Fibroblast of skin of right biceps (primary cell): ENCODE measurements at regions not wholly inside any gene's neighbourhood (a gene's known extent, or its start where the extent isn't known, plus 50 kb on each side); places are given as distances from the start of the nearest gene placed in this dataset.
A peak's percentile ranks its signal among the peaks of the same experiment; 100 is the strongest.

Experiments
- DNase-seq: peaks from one replicate; pipeline ENCODE4 v3.0.0-alpha.2; 2013

DNA sequence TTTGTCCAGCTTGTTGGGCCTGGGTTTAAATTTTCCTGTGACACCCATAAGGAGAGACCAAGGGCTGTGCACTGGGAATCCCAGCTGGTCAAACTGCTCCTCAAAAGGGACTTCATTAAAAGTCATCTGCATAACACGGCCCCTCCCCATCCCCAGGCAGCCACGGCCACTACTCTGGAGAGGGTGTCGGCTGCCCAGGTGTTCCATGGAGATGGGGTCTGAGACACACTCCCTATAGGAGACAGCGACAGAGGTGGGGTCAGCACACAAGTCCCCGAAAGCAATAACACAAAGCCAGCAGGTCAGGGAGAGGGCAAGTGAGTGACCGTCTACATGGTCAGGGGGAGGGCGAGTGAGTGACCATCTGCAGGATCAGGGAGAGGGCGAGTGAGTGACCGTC is 75.6 kb upstream of the BCL11B start:
- no peak for DNase-seq

DNA sequence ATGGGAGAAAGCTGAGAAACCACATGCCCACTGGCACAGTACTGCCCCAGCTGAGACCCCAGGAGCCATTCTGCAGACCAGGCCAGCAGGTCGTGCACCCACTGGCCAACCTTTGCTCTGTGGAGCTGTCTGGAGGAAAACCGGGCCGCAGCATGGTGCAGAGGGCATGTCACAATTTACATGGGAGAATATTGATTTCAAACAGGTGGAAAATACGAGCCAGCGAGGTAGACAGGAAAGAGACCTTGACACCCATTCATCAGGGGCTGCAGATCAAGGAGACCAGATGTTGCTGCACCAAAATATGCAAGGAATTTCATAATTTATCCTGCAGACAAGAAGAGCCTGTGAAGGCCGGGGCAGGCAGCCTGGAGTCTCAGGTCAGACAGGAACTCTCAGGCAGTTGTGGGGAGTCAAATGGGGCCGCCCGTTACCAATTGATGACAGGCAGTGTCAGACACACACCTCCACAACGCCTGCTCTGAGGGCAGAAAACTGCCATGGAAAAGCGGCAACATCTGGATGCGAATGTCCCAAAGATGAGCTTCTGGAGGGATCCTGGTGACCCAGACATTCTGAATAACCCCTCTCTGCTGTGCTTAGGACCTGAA is 74.6 kb upstream of the BCL11B start:
- DNase-seq = no peak

DNA sequence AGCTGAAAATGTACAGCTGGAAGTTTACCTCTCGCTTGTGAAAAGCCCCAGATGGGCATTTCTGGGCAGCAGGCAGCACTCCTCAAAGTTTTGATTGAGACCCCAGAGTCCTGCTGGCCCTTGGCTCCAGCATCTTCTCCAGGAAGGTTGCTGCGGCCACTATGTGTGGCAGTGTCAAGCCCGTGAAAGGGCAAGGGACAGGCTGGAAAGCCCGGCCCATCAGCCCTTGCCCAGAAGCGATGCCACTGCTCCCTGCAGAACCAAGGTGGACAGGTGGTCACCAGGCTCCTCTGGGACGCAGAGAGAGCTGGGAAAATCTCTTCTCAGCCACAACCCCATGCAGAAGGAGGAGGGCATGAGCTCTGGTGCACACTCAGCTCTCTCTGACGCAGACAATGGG is 73.5 kb upstream of the BCL11B start:
- no peak for DNase-seq

DNA sequence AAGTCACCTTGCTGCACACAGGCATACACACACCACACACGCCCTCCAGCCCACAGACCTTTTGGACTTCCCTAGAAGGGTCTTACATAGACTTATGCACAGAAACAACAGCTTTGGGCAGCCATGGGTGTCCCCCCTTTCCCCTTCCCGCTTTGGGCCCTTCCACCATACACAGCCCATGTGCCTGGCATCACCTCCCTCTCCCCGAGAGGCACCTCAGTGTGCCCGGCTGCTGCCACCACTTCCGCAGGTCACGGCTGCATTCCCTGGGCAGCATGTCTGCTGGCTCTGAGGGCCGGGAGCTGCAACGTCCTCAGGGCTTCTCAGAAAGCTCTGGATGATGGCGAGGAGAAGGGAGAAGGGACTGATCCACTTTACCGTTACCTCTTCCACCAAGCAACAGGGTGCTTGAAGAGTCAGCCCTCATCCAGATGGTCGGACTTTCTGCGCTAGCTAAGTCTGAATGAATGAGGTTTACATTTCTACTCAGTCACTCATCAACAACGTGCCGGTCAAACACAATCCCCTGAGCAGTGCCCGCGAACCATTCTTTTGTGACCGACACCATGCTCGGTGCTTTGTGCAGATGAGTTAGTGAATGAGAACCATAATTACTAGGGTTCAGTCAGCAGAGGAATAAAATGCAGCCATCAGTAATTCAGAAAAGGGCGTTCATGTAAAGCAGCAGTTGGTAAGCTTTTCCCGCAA is 72.2 kb upstream of the BCL11B start:
- DNase-seq = no peak

DNA sequence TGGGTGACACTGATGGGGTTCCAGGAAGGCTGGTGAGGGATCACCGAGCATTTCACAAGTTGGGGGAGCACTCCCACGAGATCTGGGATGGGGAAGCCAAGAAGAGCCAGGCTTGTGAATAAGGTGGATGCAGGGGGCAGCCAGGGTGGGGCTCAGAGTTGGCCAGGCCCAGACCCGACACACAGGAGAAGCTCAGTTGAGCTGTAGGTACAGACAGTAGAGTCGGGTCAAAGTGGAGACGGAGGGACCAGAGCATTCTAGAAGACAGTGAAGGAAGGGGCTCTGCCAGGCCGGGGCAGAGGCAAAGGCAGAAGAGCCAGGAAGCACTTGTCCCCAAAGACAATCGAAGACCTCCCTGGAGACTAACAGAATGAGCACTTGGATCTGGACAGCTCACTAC is 70.9 kb upstream of the BCL11B start:
- no peak for DNase-seq

DNA sequence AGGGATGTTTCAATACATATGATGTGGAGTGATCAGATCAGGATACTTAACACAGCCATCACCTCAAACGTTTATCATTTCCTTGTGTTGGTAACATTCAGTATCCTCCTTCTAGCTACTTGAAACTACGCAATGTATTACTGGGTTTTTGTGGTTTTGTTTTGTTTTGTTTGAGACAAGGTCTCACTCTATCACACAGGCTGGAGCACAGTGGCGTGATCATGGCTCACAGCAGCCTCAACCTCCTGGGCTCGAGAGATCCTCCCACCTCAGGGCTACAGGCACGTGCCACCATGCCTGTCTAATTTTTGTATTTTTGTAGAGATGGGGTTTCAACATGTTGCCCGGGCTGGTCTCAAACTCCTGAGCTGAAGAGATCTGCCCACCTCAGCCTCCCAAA is 70.2 kb upstream of the BCL11B start:
- DNase-seq = no peak

DNA sequence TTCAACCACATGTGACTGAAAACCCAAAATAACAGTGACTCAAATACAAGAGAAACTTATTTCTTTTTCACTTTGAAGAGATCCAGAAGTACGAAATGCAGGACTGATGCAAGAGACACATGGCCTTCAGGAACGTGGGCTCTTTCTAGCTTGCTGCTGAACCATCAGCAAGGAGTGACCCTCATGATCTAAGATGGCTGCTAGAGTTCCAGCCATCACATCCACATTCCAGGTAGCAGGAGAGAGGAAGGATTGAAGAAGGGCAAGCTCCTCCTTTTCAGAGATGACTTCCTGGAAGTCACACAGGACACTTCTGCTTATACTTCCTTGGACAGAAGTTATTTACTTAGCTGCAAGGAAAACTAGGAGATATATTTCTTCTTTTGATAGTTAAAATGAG is 67.6 kb upstream of the BCL11B start:
- no peak for DNase-seq

DNA sequence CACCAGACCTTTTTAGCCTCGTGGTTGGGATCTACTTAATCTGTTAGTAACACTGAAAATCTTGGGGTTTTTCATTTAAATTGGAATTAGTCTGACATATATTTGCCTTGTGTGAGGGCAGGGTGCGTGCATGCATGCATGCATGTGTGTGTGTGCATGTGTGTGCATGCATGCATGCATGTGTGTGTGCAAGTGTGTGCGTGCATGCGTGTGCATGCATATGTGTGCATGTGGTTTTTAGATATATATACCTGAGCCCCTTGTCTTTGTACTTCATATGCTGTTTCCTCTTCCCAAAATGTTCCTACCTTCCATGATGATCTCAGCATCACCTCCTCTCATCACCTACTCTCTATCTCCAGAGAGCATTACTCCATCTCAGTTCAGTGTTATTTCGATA is 66.3 kb upstream of the BCL11B start:
- DNase-seq = no peak

DNA sequence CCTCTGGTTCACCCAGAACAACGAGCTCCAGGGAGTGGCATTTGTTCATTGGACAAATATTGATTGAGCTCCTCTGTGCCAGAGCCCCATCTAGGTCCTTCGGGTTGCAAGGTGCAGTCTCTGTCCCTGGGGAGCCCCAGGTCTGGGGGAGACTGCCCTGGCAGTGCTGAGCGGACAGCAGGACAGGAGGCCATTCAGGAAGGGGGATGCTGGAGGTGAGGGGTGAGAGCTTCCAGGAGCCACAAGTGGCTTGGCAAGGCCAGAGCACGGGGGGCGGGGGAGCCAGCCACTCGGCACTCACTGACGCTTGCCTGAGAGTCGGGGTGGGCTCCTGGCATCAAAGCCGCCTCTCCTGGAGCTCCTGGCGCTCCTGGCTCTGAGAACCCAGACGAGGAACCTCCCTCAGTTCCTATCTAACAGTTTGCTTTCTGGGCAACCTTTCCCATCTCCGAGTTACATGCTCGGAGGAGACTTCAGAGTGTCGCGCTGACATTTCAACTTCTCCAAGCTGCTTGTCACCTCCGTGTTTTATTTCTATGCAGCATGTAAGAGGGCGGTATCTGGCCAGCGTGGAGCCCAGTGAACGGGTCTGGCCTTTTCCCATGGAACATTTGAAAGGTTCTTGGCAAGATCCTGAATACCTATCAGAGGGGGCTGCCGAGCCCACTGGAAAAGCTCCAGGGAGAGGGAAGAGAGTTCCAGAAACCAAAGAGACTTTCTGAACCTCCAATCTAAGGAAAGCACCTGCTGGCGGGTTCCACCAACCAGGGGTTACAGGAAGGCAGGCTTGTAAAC is 62.0 kb upstream of the BCL11B start:
- DNase-seq = no peak

DNA sequence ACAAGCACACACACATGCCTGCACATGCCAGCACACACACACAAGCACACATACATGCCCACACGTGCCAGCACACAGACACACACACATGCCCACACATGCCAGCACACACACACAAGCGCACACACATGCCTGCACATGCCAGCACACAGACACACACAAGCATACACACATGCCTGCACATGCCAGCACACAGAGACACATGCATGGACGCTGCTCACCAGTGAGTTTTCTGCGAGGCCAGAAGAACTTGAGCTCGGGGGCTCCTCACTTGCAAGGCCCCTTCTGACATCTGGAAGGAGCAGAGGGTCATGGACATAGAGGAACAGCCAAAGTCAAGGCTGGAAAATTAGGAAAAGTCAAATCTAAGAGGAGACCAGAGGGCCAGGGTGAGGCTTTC is 61.2 kb upstream of the BCL11B start:
- no peak for DNase-seq

DNA sequence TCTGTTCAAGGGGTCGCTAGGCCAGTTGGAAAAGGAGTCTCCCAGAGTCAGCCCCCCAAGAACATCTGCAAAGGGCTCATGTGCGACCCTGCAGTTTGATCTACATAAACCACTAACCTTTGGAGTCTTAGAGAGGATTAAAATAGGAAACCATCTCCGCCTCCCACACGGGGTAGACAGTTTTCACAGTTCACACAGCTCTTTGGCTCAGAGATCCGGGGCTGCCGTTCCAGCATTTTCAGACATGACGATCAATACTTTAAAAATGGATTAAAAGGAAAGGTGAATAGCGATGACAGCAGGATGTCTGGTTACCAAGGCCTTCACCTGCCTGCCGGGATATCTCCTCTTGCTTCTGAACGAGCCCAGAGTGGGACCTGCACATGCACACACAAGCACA is 59.8 kb upstream of the BCL11B start:
- DNase-seq = no peak

DNA sequence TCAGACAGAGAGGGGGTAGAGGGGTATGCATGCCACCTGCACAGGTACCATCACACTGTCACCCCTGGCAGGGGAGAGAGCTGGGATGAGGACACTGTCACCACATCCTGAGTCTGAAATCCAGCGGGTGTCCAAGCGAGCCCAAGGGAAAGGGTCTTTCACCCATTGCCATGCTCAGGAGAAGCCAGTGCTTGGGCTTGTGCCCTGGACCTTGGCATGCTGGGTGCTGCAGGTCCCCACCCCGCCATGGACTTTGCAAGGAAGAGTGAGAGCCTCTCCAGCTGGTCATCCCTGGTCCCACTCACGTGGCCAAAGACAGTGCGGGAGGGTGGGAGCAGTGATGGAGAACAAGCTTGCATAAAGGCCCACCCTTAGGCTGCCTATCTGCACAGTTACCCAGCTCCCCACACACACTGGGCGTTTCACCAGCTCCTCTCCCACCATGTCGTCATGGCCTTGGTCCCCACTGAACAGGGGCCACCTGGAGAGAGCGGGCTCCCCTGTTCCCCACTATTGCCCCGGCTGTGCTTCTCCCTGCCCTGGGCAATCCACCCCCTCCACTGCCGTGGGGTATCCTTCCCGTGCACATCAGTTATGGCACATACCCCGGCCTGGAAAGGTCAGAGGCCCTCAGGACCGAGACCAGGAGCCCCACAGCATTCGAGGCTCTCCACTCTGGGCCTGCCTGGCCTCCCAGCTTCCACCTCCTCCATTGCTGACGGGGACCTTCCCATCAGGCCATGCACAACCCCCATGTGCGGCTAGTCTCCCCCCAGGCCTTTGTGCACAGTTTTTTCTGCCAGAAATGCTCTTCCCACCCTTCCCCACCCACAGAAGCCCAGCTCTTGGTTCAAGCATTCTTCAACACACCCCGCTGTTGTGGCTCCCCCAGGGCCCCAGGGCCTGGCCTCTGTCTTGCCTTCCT is 58.6 kb upstream of the BCL11B start:
- no peak for DNase-seq

DNA sequence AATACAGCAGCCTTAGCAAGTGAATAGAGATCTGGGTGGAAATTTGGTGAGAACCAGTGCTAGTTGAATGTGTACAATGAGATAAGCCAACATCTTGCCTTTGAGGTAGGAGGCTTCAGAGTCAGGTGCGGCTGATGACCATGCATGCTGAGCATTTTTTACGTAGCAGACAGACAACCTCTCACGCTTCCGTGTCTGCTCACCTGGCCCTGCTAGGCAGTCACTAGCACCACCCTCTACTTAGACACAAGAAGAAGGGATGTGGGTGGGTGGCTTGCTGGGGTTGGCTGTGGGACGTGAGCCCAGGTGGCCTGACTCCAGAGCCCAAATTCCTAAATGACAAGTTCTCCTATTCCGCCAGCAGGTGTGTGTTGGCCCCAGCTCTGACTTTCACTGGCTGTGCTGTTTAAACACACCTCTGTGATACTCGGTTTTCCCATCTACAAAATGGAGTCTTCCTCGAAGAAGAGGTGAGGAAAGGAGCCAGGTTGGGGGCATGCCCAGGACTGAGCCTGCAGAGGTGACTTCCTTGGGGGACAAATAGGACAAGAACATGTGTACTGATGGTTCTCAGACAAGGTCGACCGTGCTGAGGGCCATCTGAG is 57.8 kb upstream of the BCL11B start:
- no peak for DNase-seq

DNA sequence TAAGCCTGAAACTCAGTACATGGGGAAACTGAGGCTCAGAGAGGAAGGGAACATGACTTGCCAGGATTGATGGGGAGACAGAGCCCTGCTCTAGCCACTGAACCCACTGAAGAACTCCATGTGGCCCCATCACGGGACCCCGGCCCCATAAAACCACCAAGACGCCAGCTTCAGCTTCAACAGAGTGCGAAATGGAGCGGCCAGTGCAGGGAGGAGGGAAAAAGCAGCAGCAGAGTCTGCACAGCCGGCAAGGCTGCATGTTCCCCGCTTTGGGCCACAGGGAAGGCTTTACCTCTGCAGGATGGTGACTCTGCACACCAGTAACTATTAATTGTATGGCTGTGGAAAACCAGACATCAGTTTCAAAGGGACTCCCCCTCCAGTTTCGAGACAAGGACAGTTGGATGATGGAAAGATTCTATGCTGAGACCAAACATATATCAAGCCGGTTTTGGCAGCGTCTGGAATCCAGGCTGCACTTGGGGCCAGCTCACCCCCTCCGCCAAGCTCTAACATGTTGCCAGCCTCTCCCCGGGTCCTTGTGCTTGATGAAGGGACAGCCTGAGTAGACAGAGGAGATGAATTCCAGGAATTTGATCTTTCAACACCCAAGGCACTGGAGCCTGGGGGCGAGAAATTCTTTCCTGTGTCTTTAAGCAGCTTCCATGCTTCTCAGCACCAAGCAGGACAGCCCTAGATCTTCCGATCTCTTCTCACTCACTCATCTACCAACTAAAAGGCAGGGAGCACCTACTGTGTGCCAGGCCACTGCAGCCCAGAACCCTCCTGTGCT is 55.7 kb upstream of the BCL11B start:
- peak; percentile 41 for DNase-seq

DNA sequence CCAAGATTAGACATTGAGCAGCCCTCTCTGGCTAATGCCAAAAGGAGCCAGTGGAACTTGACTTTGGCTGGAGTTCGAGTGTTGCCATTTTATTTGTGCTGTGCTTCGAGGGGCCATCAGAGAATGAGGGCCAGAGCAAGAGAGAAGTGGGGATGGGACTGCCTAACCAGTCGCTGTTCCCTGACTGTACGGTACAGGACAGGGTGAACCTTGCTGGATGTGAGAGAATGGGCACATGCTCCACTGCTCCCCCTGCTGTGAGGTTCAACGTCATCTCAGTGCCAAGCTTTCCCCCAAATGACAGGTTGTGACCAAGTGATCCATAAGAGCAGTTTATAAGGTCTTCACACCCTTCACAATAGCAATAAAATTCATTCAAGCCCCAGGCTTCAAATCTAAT is 55.1 kb upstream of the BCL11B start:
- DNase-seq = no peak

DNA sequence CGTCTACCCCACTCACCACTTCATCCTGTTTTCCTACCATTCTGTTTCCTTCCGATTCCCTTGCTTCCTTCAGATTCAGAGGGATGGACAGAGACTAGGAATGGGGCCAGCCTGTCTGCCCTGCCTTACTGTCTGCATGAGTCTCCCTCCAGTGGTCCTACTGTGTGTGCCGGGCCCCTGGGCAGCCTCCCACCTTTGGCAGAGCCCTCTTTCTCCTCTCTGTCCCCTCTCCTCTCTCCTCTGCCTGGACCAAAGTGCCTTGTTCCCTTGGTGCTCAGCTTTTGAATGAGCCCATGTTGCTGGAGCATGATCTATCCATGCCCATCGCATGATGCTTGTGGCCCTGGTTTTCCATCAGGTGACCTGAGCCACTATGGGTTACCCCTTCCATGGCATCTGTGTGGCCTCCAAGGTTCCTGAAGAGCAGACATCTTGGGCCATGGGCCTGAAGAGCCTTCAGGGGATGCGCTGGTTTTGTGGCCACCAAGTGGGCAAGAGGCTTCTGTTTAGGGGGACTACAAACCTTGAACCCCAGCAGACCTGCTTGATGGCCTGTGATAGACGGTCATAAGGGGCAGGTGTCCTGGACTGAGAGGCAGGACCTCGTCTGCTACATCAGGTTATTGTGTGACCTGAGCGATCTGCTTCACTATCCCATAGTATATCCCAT is 54.2 kb upstream of the BCL11B start:
- no peak for DNase-seq

DNA sequence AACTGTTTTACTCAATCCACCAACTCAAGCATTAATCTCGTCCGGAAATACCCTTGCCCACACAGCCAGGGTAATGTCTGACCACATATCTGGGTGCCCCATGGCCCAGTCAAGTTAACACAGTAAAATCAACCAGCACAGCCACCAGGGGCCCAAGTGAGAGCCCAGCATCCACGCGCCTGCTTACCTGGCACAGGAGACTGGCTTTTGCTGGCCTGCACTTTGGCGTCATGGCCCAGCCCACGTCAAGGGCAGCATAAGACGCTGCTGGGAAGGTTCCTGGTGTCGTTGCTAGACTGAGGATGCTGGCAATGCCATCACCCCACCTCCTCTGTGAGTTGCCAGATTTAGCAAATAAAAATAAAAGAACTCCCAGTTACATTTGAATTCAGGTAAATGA is 53.6 kb upstream of the BCL11B start:
- DNase-seq = no peak

DNA sequence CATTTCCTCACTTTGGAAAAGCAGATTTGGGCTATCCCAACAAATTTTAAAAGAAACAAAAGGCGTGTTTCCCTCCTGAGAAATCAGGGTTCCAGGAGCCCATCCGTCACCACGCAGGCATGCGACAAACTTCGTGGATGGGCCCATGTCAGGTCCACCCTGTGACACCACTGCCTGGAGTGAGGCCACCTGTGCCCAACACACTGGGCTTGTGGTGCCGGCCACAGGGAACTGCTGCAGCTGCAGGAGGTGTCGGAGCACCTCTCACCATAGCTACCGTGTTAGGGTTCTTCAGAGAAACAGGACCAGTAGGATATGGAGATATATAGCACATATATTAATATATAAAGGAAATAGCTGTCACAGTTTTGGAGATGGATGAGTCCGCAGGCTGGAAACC is 53.0 kb upstream of the BCL11B start:
- DNase-seq = no peak

DNA sequence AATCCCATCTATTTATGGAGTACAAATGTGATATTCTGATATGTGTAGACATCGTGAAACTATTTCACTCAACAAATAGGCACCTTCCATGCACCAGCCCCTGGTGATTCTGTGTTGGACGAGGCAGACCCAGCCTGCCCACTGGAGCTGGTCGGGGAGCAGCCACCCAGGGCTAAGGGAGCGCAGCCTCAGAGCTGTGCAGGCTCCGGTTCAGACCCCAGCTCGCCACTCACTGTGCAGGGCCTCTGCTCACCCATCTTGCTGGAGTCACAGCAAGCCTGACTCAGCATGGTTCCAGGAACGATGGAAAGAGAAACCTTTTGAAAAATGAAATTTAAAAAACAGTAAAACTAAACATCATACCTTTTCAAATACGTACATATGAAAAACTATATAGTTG is 52.3 kb upstream of the BCL11B start:
- no peak for DNase-seq

DNA sequence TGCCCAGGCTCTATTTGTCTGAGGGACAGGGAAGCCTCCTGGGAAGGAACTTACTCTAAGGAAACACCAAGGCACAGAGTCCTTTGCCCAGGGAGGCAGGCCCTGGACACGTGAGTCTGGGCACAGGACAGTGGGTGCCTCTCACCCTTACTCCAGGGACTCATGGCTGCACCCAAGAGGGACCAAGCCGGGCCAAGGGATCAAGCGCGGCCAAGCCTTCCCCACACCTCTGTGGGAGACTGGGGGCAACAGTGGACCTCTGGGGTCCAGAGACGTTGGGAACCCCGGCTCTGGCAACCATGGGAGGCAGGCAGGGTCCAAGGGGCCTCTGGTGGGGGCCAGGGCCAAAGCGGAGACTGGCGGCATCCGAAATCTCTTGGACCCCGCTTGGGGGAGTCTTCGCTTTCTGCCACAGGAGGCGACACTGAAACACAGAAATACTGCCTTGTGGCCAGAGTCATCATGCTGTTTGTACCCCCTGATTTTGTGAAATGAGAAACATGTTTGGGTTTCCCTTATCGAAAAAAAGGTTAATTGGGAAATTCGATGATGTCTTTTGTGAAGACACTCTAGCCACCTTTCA is 51.7 kb upstream of the BCL11B start:
- no peak for DNase-seq
